HepG2 (cell line): ENCODE measurements at regions not wholly inside any gene's neighbourhood (a gene's known extent, or its start where the extent isn't known, plus 50 kb on each side); places are given as distances from the start of the nearest gene placed in this dataset.

ENCODE experiments used
- ATF4 ChIP-seq, 2 experiments: fragments of 450-650 bp in 1 of 2; sonication (generic) in 1 of 2; formaldehyde crosslinking; IDR thresholded peaks; 2 replicates each; pipeline versions ENCODE4 v1.5.0 to v1.8.0; 2020 to 2022; ENCODE audit warnings: mild to moderate bottlenecking in 1 of 2, missing genetic modification reagents in 1 of 2
- BRD4 ChIP-seq: sonication (generic); formaldehyde crosslinking; IDR thresholded peaks from 2 replicates; pipeline ENCODE4 v1.4.0; 2020; ENCODE audit warnings: missing genetic modification reagents
- DZIP1 ChIP-seq: sonication (generic); formaldehyde crosslinking; IDR thresholded peaks from 2 replicates; pipeline ENCODE4 v1.5.0; 2020; ENCODE audit warnings: mild to moderate bottlenecking, missing genetic modification reagents
- GTF2F1 ChIP-seq: fragments of 150-350 bp; IDR thresholded peaks from 2 replicates; pipeline ENCODE4 v1.6.1; 2014; ENCODE audit warnings: low read length
- GZF1 ChIP-seq: sonication (generic); formaldehyde crosslinking; IDR thresholded peaks from 2 replicates; pipeline ENCODE4 v1.5.1; 2020; ENCODE audit warnings: mild to moderate bottlenecking, missing genetic modification reagents
- HNF4G ChIP-seq, 2 experiments: sonication (generic) in 1 of 2; formaldehyde crosslinking in 1 of 2; IDR thresholded peaks; 2 replicates each; pipeline versions ENCODE4 v1.4.0 to v1.6.1; 2011 to 2020; ENCODE audit warnings: borderline replicate concordance in 2 of 2, low read depth in 2 of 2, mild to moderate bottlenecking in 2 of 2, low read length in 1 of 2, missing genetic modification reagents in 1 of 2, moderate library complexity in 1 of 2
- KDM4B ChIP-seq: sonication (generic); formaldehyde crosslinking; IDR thresholded peaks from 2 replicates; pipeline ENCODE4 v1.4.0; 2020; ENCODE audit warnings: missing genetic modification reagents
- MEIS1 ChIP-seq: sonication (generic); formaldehyde crosslinking; IDR thresholded peaks from 2 replicates; pipeline ENCODE4 v1.9.0; 2021; ENCODE audit warnings: mild to moderate bottlenecking, missing genetic modification reagents, moderate library complexity, borderline replicate concordance
- ZBTB21 ChIP-seq: sonication (generic); formaldehyde crosslinking; IDR thresholded peaks from 2 replicates; pipeline ENCODE4 v1.4.0; 2020; ENCODE audit warnings: missing genetic modification reagents
- ZFP90 ChIP-seq: sonication (generic); formaldehyde crosslinking; IDR thresholded peaks from 2 replicates; pipeline ENCODE4 v1.8.0; 2022; ENCODE audit warnings: missing genetic modification reagents, mild to moderate bottlenecking, inconsistent platforms, borderline replicate concordance
- ZNF260 ChIP-seq: sonication (generic); formaldehyde crosslinking; IDR thresholded peaks from 2 replicates; pipeline ENCODE4 v1.4.0; 2020; ENCODE audit warnings: missing genetic modification reagents, low read depth, mild to moderate bottlenecking, borderline replicate concordance
- ZNF441 ChIP-seq: sonication (generic); formaldehyde crosslinking; IDR thresholded peaks from 2 replicates; pipeline ENCODE4 v1.7.0; 2021; ENCODE audit warnings: missing genetic modification reagents, borderline replicate concordance
- TF ChIP-seq, protein P1 (sequence below): sonication (generic); formaldehyde crosslinking; IDR thresholded peaks from 2 replicates; pipeline ENCODE4 v1.5.1; 2020; ENCODE audit warnings: mild to moderate bottlenecking, missing genetic modification reagents, moderate library complexity
- TF ChIP-seq, protein P2 (sequence below): IDR thresholded peaks from 2 replicates; pipeline ENCODE4 v1.6.1; 2016; ENCODE audit warnings: missing biosample characterization, missing genetic modification reagents, low read depth
- TF ChIP-seq, protein P3 (sequence below): sonication (generic); formaldehyde crosslinking; IDR thresholded peaks from 2 replicates; pipeline ENCODE4 v1.5.1; 2020; ENCODE audit warnings: missing genetic modification reagents, mild to moderate bottlenecking, borderline replicate concordance
- TF ChIP-seq, protein P4 (sequence below): sonication (generic); formaldehyde crosslinking; IDR thresholded peaks from 2 replicates; pipeline ENCODE4 v1.5.0; 2020; ENCODE audit warnings: mild to moderate bottlenecking, missing genetic modification reagents, borderline replicate concordance
- TF ChIP-seq, protein P5 (sequence below): sonication (generic); formaldehyde crosslinking; conservative IDR thresholded peaks from 2 replicates; pipeline ENCODE4 v1.5.0; 2020; ENCODE audit warnings: missing genetic modification reagents

DNA sequence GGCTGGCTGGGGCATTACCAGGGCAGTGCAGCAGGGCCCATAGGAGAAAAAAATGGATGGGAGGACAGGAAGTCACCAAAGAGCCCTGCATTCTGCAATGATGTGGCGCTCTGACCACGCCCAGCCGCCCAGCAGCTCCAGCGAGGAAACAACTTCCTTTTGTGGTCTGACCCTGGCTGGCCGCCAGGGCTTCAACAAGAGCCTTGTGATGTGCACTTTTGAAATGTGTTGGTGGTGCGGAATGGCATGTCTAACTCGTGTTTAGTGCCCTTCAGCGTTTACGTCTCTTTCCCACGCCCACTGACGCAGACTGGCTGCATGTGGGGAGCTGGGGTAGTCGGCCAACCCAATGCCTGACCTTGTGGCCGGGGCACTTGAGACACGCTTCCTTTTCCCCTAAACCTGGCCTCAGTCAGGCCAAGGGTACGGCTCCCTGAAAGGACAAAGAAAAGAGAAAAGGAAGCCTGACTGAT lies 81.9 kb upstream of the CTNNB1 start (continued):
- TF ChIP-seq, protein P1, sequence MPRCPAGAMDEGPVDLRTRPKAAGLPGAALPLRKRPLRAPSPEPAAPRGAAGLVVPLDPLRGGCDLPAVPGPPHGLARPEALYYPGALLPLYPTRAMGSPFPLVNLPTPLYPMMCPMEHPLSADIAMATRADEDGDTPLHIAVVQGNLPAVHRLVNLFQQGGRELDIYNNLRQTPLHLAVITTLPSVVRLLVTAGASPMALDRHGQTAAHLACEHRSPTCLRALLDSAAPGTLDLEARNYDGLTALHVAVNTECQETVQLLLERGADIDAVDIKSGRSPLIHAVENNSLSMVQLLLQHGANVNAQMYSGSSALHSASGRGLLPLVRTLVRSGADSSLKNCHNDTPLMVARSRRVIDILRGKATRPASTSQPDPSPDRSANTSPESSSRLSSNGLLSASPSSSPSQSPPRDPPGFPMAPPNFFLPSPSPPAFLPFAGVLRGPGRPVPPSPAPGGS (CRISPR knock-in tag): no peak; the same call in 1 of the 2 replicates
- TF ChIP-seq BRD4 (CRISPR knock-in tag) (no peak), MEIS1 (CRISPR knock-in tag) (no peak), GZF1 (CRISPR knock-in tag) (peak; percentile 72), GTF2F1 (no peak), HNF4G (IDR thresholded peaks at IDR 0.05; ENCODE audit: borderline replicate concordance, low read depth, low read length) (no peak), HNF4G (CRISPR knock-in tag; IDR thresholded peaks at IDR 0.05; ENCODE audit: borderline replicate concordance, low read depth) (no peak), DZIP1 (no peak), ZNF441 (CRISPR knock-in tag) (no peak), ZFP90 (no peak), ATF4 (CRISPR knock-in tag; IDR thresholded peaks at IDR 0.05) (0 out of 4 replicates have a peak, but pooled peaks of 1 of the 2 experiments have one; percentile 4), KDM4B (CRISPR knock-in tag) (peak; percentile 53; the same call in 1 of the 2 replicates), ZBTB21 (CRISPR knock-in tag) (peak; percentile 48), ZNF260 (CRISPR knock-in tag) (no peak)
- TF ChIP-seq, protein P2, sequence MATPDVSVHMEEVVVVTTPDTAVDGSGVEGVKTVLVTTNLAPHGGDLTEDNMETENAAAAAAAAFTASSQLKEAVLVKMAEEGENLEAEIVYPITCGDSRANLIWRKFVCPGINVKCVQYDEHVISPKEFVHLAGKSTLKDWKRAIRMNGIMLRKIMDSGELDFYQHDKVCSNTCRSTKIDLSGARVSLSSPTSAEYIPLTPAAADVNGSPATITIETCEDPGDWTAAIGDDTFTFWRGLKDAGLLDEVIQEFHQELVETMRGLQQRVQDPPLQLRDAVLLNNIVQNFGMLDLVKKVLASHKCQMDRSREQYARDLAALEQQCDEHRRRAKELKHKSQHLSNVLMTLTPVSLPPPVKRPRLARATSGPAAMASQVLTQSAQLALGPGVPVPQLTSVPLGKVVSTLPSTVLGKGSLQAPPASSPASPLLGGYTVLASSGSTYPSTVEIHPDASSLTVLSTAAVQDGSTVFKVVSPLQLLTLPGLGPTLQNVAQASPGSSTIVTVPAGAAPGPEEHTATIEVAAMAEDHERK (CRISPR knock-in tag): 0 out of 2 replicates have a peak, but pooled peaks have one; percentile 23
- TF ChIP-seq, protein P3, sequence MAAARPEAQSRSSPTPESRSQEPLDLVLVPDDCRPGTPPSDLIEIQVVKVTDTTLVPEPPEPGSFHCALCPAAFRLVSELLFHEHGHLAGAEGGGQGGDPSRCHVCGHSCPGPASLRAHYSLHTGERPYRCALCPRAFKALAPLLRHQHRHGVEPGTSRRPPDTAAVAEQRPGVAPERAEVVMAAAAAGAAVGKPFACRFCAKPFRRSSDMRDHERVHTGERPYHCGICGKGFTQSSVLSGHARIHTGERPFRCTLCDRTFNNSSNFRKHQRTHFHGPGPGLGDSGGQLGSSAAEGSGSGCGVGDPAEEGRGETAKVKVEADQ (CRISPR knock-in tag): no peak
- TF ChIP-seq, protein P4, sequence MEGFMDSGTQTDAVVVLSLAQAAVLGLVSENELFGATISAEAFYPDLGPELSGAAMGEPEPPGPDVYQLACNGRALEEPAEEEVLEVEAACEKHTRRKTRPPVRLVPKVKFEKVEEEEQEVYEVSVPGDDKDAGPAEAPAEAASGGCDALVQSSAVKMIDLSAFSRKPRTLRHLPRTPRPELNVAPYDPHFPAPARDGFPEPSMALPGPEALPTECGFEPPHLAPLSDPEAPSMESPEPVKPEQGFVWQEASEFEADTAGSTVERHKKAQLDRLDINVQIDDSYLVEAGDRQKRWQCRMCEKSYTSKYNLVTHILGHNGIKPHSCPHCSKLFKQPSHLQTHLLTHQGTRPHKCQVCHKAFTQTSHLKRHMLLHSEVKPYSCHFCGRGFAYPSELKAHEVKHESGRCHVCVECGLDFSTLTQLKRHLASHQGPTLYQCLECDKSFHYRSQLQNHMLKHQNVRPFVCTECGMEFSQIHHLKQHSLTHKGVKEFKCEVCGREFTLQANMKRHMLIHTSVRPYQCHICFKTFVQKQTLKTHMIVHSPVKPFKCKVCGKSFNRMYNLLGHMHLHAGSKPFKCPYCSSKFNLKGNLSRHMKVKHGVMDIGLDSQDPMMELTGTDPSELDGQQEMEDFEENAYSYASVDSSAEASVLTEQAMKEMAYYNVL (CRISPR knock-in tag): peak; percentile 65; the same call in 1 of the 2 replicates
- TF ChIP-seq, protein P5, sequence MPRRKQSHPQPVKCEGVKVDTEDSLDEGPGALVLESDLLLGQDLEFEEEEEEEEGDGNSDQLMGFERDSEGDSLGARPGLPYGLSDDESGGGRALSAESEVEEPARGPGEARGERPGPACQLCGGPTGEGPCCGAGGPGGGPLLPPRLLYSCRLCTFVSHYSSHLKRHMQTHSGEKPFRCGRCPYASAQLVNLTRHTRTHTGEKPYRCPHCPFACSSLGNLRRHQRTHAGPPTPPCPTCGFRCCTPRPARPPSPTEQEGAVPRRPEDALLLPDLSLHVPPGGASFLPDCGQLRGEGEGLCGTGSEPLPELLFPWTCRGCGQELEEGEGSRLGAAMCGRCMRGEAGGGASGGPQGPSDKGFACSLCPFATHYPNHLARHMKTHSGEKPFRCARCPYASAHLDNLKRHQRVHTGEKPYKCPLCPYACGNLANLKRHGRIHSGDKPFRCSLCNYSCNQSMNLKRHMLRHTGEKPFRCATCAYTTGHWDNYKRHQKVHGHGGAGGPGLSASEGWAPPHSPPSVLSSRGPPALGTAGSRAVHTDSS (CRISPR knock-in tag): no peak
